Gastroesophageal sphincter (tissue), 4 donors: ENCODE measurements at regions not wholly inside any gene's neighbourhood (a gene's known extent, or its start where the extent isn't known, plus 50 kb on each side); places are given as distances from the start of the nearest gene placed in this dataset.

Experiments used
- ATAC-seq: fragments of 150-250 bp; one replicate; pipeline ENCODE4 v1.9.1; 2016; ENCODE audit warnings: mild to moderate bottlenecking, moderate library complexity
- H3K27ac ChIP-seq, 4 donors: fragments of 200-600 bp; sonication (generic) in 3 of 4; 1 replicate in 3 of 4; 2 replicates in 1 of 4; pipeline ENCODE4 v1.5.1; 2016 to 2019
- H3K27me3 ChIP-seq: fragments of 200-600 bp; sonication (generic); one replicate; pipeline ENCODE4 v1.5.1; 2019
- H3K36me3 ChIP-seq, 2 donors: fragments of 200-600 bp; sonication (generic); one replicate each; pipeline ENCODE4 v1.5.1; 2019; ENCODE audit warnings: control low read depth in 1 of 2
- H3K4me1 ChIP-seq, 3 donors: fragments of 200-600 bp; sonication (generic); 1 replicate in 2 of 3; 2 replicates in 1 of 3; pipeline ENCODE4 v1.5.1; 2016 to 2019; ENCODE audit warnings: control low read depth in 2 of 3
- H3K4me3 ChIP-seq, 2 donors: fragments of 200-600 bp; sonication (generic); one replicate each; pipeline ENCODE4 v1.5.1; 2019; ENCODE audit warnings: mild to moderate bottlenecking in 1 of 2, moderate library complexity in 1 of 2
- H3K9me3 ChIP-seq, 3 donors: fragments of 200-600 bp; sonication (generic); one replicate each; pipeline ENCODE4 v1.5.1; 2017 to 2019; ENCODE audit warnings: control low read depth in 2 of 3
- CTCF ChIP-seq, 4 experiments: fragments of 200-600 bp in 2 of 4; fragments of 450-650 bp in 2 of 4; sonication (generic) in 1 of 4; IDR thresholded peaks; one replicate each; pipeline ENCODE4 v1.5.1; 2017 to 2019; ENCODE audit warnings: antibody characterized with exemption in 4 of 4, mild to moderate bottlenecking in 2 of 4, moderate library complexity in 2 of 4
- EP300 ChIP-seq: sonication (generic); formaldehyde crosslinking; IDR thresholded peaks from one replicate; pipeline ENCODE4 v1.6.1; 2017; ENCODE audit warnings: antibody characterized with exemption, mild to moderate bottlenecking
- POLR2A ChIP-seq, 2 donors: fragments of 450-650 bp; IDR thresholded peaks; one replicate each; pipeline ENCODE4 v1.6.1; 2017; ENCODE audit warnings: antibody characterized with exemption in 2 of 2, mild to moderate bottlenecking in 2 of 2, moderate library complexity in 1 of 2
- POLR2AphosphoS5 ChIP-seq: sonication (generic); formaldehyde crosslinking; IDR thresholded peaks from one replicate; pipeline ENCODE4 v1.6.1; 2017; ENCODE audit warnings: antibody characterized with exemption
- WGBS, 2 donors: methylation state at CpG; one replicate each; pipeline ENCODE4 v1.1.5; 2018; ENCODE audit warnings: low coverage in 1 of 2; 5-methylcytosine and 5-hydroxymethylcytosine counted together

GRCh38 chr3:170697131-170697530 lies 111.3 kb upstream of the SLC7A14 start:
- no peak for ATAC-seq
- Histone ChIP-seq H3K4me1 (no peaks in the 10 kb centered on the region), H3K36me3 (no peaks in the 10 kb centered on the region), H3K27ac (no peak overlapping the region), H3K27me3 (no peaks in the 10 kb centered on the region), H3K9me3 (no peaks in the 10 kb centered on the region), H3K4me3 (no peak overlapping the region)
- no peak for TF ChIP-seq POLR2AphosphoS5
- no peak for TF ChIP-seq CTCF (IDR thresholded peaks at IDR 0.05)
- TF ChIP-seq POLR2A (IDR thresholded peaks at IDR 0.05) = no peak
- no peak for TF ChIP-seq EP300
- WGBS, 2 donors = 89 to 93% methylated on average over 2 of the region's 2 CpGs

GRCh38 chr3:170695486-170696064 lies 109.7 kb upstream of the SLC7A14 start:
- WGBS, 2 donors = 87 to 94% methylated on average over 2 to 3 of the region's 3 CpGs
- Histone ChIP-seq H3K9me3 (no peaks in the 10 kb centered on the region), H3K27ac (no peak overlapping the region), H3K36me3 (no peaks in the 10 kb centered on the region), H3K27me3 (no peaks in the 10 kb centered on the region), H3K4me3 (no peak overlapping the region), H3K4me1 (no peaks in the 10 kb centered on the region)
- TF ChIP-seq POLR2A (IDR thresholded peaks at IDR 0.05) (no peak), POLR2AphosphoS5 (no peak)
- ATAC-seq = no peak

GRCh38 chr3:170692720-170693119 lies 106.8 kb upstream of the SLC7A14 start:
- no peaks in the 10 kb centered on the region for H3K27me3 ChIP-seq
- ATAC-seq = no peak
- no peak overlapping the region for H3K27ac ChIP-seq
- H3K4me1 ChIP-seq = peaks cover 0 to 14% (median 4%) of the 10 kb centered on the region in 3 donors
- no peaks in the 10 kb centered on the region for H3K9me3 ChIP-seq
- WGBS, 2 donors = 97 to 100% methylated on average over 2 of the region's 2 CpGs
- H3K4me3 ChIP-seq = no peak overlapping the region
- no peaks in the 10 kb centered on the region for H3K36me3 ChIP-seq
- TF ChIP-seq POLR2AphosphoS5 (no peak), EP300 (no peak), CTCF (IDR thresholded peaks at IDR 0.05) (no peak), POLR2A (IDR thresholded peaks at IDR 0.05) (no peak)

GRCh38 chr3:170690661-170690981 lies 104.7 kb upstream of the SLC7A14 start:
- H3K9me3 ChIP-seq = no peaks in the 10 kb centered on the region
- H3K4me3 ChIP-seq = no peak overlapping the region
- WGBS, 2 donors = 82 to 86% methylated on average over 1 to 3 of the region's 3 CpGs
- no peaks in the 10 kb centered on the region for H3K27me3 ChIP-seq
- no peaks in the 10 kb centered on the region for H3K36me3 ChIP-seq
- H3K4me1 ChIP-seq = peaks cover 0 to 14% (median 4%) of the 10 kb centered on the region in 3 donors
- no peak for ATAC-seq
- peak in 1 of 4 experiments; percentile 19 for TF ChIP-seq CTCF (IDR thresholded peaks at IDR 0.05)
- no peak for TF ChIP-seq EP300
- no peak overlapping the region for H3K27ac ChIP-seq

GRCh38 chr3:170689893-170690660 lies 104.2 kb upstream of the SLC7A14 start:
- Histone ChIP-seq H3K4me1 (peaks cover 0 to 14% (median 4%) of the 10 kb centered on the region in 3 donors), H3K36me3 (no peaks in the 10 kb centered on the region), H3K9me3 (no peaks in the 10 kb centered on the region), H3K4me3 (no peak overlapping the region), H3K27me3 (no peaks in the 10 kb centered on the region), H3K27ac (no peak overlapping the region)
- TF ChIP-seq POLR2AphosphoS5 (no peak), CTCF (IDR thresholded peaks at IDR 0.05) (peak in 3 of 4 experiments; percentile 22 to 65 (median 26))
- no peak for ATAC-seq
- 50 to 63% methylated on average over 9 to 13 of the region's 13 CpGs for WGBS, 2 donors
